Upper lobe of left lung (tissue), 6 donors: ENCODE measurements at regions not wholly inside any gene's neighbourhood (a gene's known extent, or its start where the extent isn't known, plus 50 kb on each side); places are given as distances from the start of the nearest gene placed in this dataset.

Experiments used
- ATAC-seq, 2 donors: fragments of 200-7000 bp; cut with Tn5 transposase; one replicate each; pipeline ENCODE4 v1.9.1; 2022; ENCODE audit warnings: mild to moderate bottlenecking in 2 of 2, moderate library complexity in 2 of 2; ENCODE audit not compliant: low FRiP score in 2 of 2
- DNase-seq, 2 donors: peaks; one replicate each; pipeline ENCODE4 v3.0.0-alpha.2; 2019 to 2020
- H3K27ac ChIP-seq, 4 donors: fragments of 200-600 bp; sonication (generic); one replicate each; pipeline ENCODE4 v1.5.1; 2016 to 2019
- H3K27me3 ChIP-seq, 4 donors: fragments of 200-600 bp; sonication (generic); one replicate each; pipeline ENCODE4 v1.5.1; 2017 to 2019
- H3K36me3 ChIP-seq, 4 donors: fragments of 200-600 bp; sonication (generic); one replicate each; pipeline ENCODE4 v1.5.1; 2016 to 2019
- H3K4me1 ChIP-seq, 4 donors: fragments of 200-600 bp; sonication (generic); one replicate each; pipeline ENCODE4 v1.5.1; 2018 to 2019
- H3K4me3 ChIP-seq, 4 donors: fragments of 200-600 bp; sonication (generic); one replicate each; pipeline ENCODE4 v1.5.1; 2017 to 2019; ENCODE audit warnings: mild to moderate bottlenecking in 2 of 4, moderate library complexity in 1 of 4
- H3K9me3 ChIP-seq, 4 donors: fragments of 200-600 bp; sonication (generic); one replicate each; pipeline ENCODE4 v1.5.1; 2018 to 2019
- EP300 ChIP-seq, 4 donors: sonication (generic); formaldehyde crosslinking; IDR thresholded peaks; one replicate each; pipeline ENCODE4 v1.5.1; 2017; ENCODE audit warnings: antibody characterized with exemption in 4 of 4, control low read depth in 2 of 4
- POLR2A ChIP-seq, 4 donors: fragments of 450-650 bp; IDR thresholded peaks; one replicate each; pipeline ENCODE4 v1.5.1; 2016 to 2017; ENCODE audit warnings: antibody characterized with exemption in 4 of 4, mild to moderate bottlenecking in 2 of 4
- POLR2AphosphoS5 ChIP-seq, 2 donors: sonication (generic); formaldehyde crosslinking; IDR thresholded peaks; one replicate each; pipeline ENCODE4 v1.5.1; 2017; ENCODE audit warnings: antibody characterized with exemption in 2 of 2
- WGBS, 2 donors: methylation state at CpG; one replicate each; pipeline ENCODE4 v1.1.5; 2017 to 2018; 5-methylcytosine and 5-hydroxymethylcytosine counted together
- TF ChIP-seq, protein P1 (sequence below), 6 experiments: fragments of 450-650 bp in 4 of 6; fragments of 200-600 bp in 2 of 6; sonication (generic) in 2 of 6; IDR thresholded peaks; one replicate each; pipeline ENCODE4 v1.5.1; 2016 to 2019; ENCODE audit warnings: antibody characterized with exemption in 6 of 6
- donor health status: DM: no; HTN: no; CAD: no; lungs with moderate emphysema.
- donor health status: DM: no; HTN: yes; CAD: no; lungs with severe emphysema.

DNA sequence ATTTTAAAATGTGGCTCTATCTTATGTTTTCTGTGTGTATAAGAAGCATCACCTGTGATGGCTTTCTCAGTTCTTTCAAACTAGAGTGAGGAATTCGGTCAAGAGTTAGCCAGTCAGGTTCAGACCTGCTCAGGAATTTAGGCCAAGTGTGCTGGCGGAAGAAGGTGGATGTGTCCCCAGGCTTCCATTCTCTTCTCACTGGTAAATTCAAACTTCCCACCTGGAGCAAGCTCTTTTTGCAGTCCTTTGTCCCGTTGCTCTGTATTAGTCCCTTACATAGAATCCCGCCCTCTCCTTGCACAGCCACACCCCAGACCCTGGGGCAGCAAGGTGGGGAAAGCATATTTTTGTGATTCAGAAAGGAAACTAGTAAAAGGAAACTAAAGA, 124.7 kb upstream of the PWP1 start:
- no peaks in the 10 kb centered on the region for H3K27me3 ChIP-seq
- TF ChIP-seq POLR2A (IDR thresholded peaks at IDR 0.05): no peak
- TF ChIP-seq, protein P1, sequence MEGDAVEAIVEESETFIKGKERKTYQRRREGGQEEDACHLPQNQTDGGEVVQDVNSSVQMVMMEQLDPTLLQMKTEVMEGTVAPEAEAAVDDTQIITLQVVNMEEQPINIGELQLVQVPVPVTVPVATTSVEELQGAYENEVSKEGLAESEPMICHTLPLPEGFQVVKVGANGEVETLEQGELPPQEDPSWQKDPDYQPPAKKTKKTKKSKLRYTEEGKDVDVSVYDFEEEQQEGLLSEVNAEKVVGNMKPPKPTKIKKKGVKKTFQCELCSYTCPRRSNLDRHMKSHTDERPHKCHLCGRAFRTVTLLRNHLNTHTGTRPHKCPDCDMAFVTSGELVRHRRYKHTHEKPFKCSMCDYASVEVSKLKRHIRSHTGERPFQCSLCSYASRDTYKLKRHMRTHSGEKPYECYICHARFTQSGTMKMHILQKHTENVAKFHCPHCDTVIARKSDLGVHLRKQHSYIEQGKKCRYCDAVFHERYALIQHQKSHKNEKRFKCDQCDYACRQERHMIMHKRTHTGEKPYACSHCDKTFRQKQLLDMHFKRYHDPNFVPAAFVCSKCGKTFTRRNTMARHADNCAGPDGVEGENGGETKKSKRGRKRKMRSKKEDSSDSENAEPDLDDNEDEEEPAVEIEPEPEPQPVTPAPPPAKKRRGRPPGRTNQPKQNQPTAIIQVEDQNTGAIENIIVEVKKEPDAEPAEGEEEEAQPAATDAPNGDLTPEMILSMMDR (IDR thresholded peaks at IDR 0.05): no peak
- TF ChIP-seq EP300 (IDR thresholded peaks at IDR 0.05): no peak
- TF ChIP-seq POLR2AphosphoS5 (IDR thresholded peaks at IDR 0.05): no peak
- H3K9me3 ChIP-seq: no peaks in the 10 kb centered on the region
- no peaks in the 10 kb centered on the region for H3K36me3 ChIP-seq
- H3K4me3 ChIP-seq: no peak overlapping the region
- no peaks in the 10 kb centered on the region for H3K4me1 ChIP-seq
- 82 to 87% methylated on average over 4 of the region's 4 CpGs for WGBS, 2 donors
- DNase-seq (no peak), ATAC-seq (no peak)
- no peak overlapping the region for H3K27ac ChIP-seq

DNA sequence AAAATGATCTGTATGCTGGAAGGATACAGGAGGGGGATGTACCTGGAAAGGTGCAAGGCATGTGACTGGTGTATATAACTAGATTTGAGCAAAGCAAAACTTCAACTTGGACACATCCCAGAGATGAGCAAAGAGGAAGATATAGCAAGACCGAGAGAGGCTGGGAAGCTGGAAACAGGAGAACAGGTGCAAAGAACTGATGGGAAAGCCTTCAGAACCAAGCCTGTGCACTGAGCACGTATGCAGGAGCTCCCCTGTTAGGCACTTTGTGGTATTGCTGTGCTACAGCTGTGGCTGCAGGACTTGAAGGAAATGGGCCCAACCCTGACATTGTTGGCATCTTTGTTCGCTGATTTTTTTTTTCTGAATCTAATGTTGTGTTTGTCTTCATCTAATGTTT, 120.7 kb upstream of the PWP1 start:
- TF ChIP-seq, protein P1 (IDR thresholded peaks at IDR 0.05): no peak
- no peak for TF ChIP-seq POLR2A (IDR thresholded peaks at IDR 0.05)
- no peak for TF ChIP-seq POLR2AphosphoS5 (IDR thresholded peaks at IDR 0.05)
- TF ChIP-seq EP300 (IDR thresholded peaks at IDR 0.05): no peak
- DNase-seq (no peak), ATAC-seq (no peak)
- Histone ChIP-seq H3K9me3 (no peaks in the 10 kb centered on the region), H3K27me3 (no peaks in the 10 kb centered on the region), H3K4me1 (no peaks in the 10 kb centered on the region), H3K27ac (no peak overlapping the region), H3K4me3 (no peak overlapping the region), H3K36me3 (no peaks in the 10 kb centered on the region)
- 47 to 52% methylated on average over 3 of the region's 3 CpGs for WGBS, 2 donors

DNA sequence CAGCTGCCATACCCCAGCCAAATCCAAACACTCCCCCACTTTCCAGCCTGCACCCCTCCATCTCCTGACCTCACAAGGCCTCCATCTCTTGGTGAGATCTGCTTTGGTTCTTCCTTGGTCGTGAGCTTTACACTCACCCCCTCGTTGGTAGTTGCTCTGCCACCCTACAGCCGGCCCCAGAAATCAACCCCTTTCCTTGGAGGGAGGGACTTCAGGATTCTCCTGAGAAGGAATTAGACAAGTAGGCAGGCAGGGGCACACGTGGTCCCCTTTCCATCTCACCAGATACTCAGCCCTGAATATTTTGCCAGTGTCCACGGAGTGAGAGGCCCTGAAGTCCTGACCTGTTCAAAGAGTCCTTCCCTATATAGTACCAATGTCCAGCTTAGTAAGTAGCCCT, 120.0 kb upstream of the PWP1 start:
- Histone ChIP-seq H3K4me1 (no peaks in the 10 kb centered on the region), H3K4me3 (no peak overlapping the region), H3K27me3 (no peaks in the 10 kb centered on the region), H3K27ac (no peak overlapping the region), H3K36me3 (no peaks in the 10 kb centered on the region), H3K9me3 (no peaks in the 10 kb centered on the region)
- ATAC-seq (no peak), DNase-seq (no peak)
- no peak for TF ChIP-seq POLR2A (IDR thresholded peaks at IDR 0.05)
- TF ChIP-seq, protein P1 (IDR thresholded peaks at IDR 0.05): no peak
- TF ChIP-seq POLR2AphosphoS5 (IDR thresholded peaks at IDR 0.05): no peak
- no peak for TF ChIP-seq EP300 (IDR thresholded peaks at IDR 0.05)
- 60 to 70% methylated on average over 5 of the region's 5 CpGs for WGBS, 2 donors

DNA sequence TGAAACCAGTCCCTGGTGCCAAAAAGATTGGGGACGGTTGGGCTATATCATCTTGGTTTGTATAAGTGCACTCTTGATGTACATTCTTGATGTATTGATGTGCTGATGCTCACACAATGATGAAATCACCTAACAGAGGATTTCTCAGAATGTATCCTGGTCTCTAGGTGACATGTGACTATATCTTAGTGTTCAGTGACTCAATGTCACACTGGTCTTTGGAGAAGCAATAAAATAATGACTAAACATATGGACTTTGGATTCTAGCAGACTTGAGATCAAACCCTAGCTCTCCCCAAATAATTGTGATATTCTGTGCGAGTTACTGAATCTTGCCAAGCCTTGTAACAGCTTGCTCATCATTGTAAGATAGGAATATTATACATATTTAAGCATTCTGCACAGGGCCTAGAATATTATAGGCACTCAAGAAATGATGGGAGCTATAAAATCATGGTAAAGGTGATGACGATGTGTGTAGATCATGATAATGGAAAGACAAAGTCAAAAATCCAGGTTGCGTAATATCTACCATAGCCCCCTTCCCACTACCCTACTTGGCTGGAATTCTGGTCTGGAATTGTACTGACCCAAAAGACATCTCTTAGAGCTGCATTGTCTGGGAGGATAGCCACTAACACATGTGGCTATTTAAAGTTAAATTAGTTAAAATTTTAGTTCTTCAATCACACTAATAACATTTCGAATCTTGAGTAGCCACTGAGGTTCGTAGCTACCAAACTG, 117.6 kb upstream of the PWP1 start:
- ATAC-seq: no peak
- TF ChIP-seq EP300 (IDR thresholded peaks at IDR 0.05) (no peak), POLR2AphosphoS5 (IDR thresholded peaks at IDR 0.05) (no peak), POLR2A (IDR thresholded peaks at IDR 0.05) (no peak)
- TF ChIP-seq, protein P1 (IDR thresholded peaks at IDR 0.05): no peak
- H3K4me1 ChIP-seq: no peaks in the 10 kb centered on the region
- H3K27ac ChIP-seq: no peak overlapping the region
- H3K4me3 ChIP-seq: no peak overlapping the region
- DNase-seq: no peak
- H3K36me3 ChIP-seq: no peaks in the 10 kb centered on the region
- H3K9me3 ChIP-seq: no peaks in the 10 kb centered on the region
- H3K27me3 ChIP-seq: no peaks in the 10 kb centered on the region
- WGBS, 2 donors: 92% methylated on average over 6 of the region's 6 CpGs

DNA sequence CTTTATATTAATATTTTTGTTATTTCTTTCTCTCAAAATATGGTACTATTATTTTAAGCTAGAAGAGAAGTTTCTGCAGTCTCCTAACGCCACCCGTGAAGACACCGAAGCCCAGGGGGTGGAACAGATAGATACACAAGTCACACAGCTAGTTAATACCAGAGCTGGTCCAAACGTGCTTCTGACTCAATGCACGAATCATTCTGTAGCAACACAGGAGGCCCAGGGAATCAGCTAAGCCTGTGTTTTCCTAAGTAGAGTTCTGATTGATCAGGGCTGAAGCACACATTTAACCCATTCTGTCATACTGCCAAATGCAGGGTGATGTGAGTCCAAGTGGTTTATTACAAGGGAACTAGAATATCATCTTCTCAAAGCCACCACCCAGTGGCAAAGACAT, 116.9 kb upstream of the PWP1 start:
- 82 to 83% methylated on average over 5 of the region's 5 CpGs for WGBS, 2 donors
- Histone ChIP-seq H3K27ac (no peak overlapping the region), H3K4me1 (no peaks in the 10 kb centered on the region), H3K36me3 (no peaks in the 10 kb centered on the region), H3K9me3 (no peaks in the 10 kb centered on the region), H3K27me3 (no peaks in the 10 kb centered on the region), H3K4me3 (no peak overlapping the region)
- DNase-seq: no peak
- TF ChIP-seq POLR2AphosphoS5 (IDR thresholded peaks at IDR 0.05) (no peak), POLR2A (IDR thresholded peaks at IDR 0.05) (no peak), EP300 (IDR thresholded peaks at IDR 0.05) (no peak)
- TF ChIP-seq, protein P1 (IDR thresholded peaks at IDR 0.05): no peak
- ATAC-seq: no peak
